ENCODE measurements at regions not wholly inside any gene's neighbourhood (a gene's known extent, or its start where the extent isn't known, plus 50 kb on each side); places are given as distances from the start of the nearest gene placed in this dataset.

- TF ChIP-seq ISL1 (CRISPR knock-in tag; IDR thresholded peaks at IDR 0.05) (no peak), PPARA (CRISPR knock-in tag; IDR thresholded peaks at IDR 0.05; ENCODE audit: borderline replicate concordance) (no peak), CSRNP3 (CRISPR knock-in tag; IDR thresholded peaks at IDR 0.05) (no peak), GLIS3 (CRISPR knock-in tag; IDR thresholded peaks at IDR 0.05) (no peak), ESRRG (CRISPR knock-in tag; IDR thresholded peaks at IDR 0.05) (no peak), CSDC2 (CRISPR knock-in tag; IDR thresholded peaks at IDR 0.05) (no peak), ZFP3 (CRISPR knock-in tag; IDR thresholded peaks at IDR 0.05) (no peak), PATZ1 (CRISPR knock-in tag; IDR thresholded peaks at IDR 0.05; ENCODE audit: borderline replicate concordance) (no peak), BACH2 (CRISPR knock-in tag; IDR thresholded peaks at IDR 0.05; ENCODE audit: borderline replicate concordance) (no peak), TCF4 (CRISPR knock-in tag; IDR thresholded peaks at IDR 0.05; ENCODE audit: borderline replicate concordance) (no peak), ZFP30 (CRISPR knock-in tag; IDR thresholded peaks at IDR 0.05) (no peak), TSHZ2 (CRISPR knock-in tag; IDR thresholded peaks at IDR 0.05) (no peak), ZNF70 (CRISPR knock-in tag; IDR thresholded peaks at IDR 0.05) (no peak), ZNF565 (CRISPR knock-in tag; conservative IDR thresholded peaks at IDR 0.05; ENCODE audit: low read depth) (no peak), OSR1 (CRISPR knock-in tag; IDR thresholded peaks at IDR 0.05) (no peak), SNAI2 (CRISPR knock-in tag; IDR thresholded peaks at IDR 0.05) (no peak)
- TF ChIP-seq, protein P1, sequence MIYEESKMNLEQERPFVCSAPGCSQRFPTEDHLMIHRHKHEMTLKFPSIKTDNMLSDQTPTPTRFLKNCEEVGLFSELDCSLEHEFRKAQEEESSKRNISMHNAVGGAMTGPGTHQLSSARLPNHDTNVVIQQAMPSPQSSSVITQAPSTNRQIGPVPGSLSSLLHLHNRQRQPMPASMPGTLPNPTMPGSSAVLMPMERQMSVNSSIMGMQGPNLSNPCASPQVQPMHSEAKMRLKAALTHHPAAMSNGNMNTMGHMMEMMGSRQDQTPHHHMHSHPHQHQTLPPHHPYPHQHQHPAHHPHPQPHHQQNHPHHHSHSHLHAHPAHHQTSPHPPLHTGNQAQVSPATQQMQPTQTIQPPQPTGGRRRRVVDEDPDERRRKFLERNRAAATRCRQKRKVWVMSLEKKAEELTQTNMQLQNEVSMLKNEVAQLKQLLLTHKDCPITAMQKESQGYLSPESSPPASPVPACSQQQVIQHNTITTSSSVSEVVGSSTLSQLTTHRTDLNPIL (CRISPR knock-in tag; IDR thresholded peaks at IDR 0.05; ENCODE audit: low read depth) = no peak
- ATAC-seq = no peak
These were observed 130.8 kb upstream of the TBL1X start for GRCh38 chrX:9333873-9334560.

DNA sequence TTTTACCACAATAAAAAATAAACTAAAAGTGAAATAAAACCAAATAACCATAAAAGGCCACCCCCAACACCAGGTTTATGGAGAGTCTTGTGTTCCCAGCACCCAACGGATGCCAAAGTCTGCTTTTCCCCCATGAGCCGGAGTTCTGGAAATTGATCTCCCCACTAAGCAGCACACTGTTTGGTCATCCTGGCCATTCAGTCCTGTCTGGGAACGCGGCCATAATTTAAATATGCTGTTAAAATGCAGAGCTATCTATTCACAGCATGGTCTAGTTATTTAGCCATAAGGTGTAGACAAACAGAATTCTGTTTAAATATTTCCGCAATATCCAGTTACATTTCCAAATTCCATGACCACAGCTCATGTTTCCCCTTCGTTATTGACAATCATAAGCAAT lies 129.6 kb upstream of the TBL1X start:
- no peak; the same call in 2 of the 3 replicates for ATAC-seq
- TF ChIP-seq CSDC2 (CRISPR knock-in tag; IDR thresholded peaks at IDR 0.05) = no peak
- TF ChIP-seq, protein P1 (CRISPR knock-in tag; IDR thresholded peaks at IDR 0.05; ENCODE audit: low read depth) = no peak
- no peak for TF ChIP-seq BACH2 (CRISPR knock-in tag; IDR thresholded peaks at IDR 0.05; ENCODE audit: borderline replicate concordance)
- TF ChIP-seq ZC3H10 (CRISPR knock-in tag; IDR thresholded peaks at IDR 0.05) = no peak
- TF ChIP-seq PPARA (CRISPR knock-in tag; IDR thresholded peaks at IDR 0.05; ENCODE audit: borderline replicate concordance) = no peak

DNA sequence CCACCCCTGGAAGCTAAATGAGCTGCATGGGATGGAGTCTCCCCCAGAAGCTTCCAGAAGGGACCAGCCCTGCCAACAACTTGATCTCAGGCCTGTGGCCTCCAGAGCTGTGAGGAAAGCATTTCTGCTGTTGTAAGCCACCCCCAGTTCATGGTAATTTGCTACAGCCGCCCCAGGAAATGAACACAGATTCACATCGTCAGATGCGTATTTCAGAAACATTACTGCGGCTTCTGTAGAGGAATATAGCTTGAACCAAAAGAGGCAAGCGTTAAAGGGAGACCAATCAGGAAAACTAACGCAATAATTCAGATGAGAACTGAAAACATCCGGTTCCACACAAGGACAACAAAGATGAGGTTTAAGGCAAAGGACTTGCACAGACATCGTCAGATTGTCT lies 128.4 kb upstream of the TBL1X start:
- TF ChIP-seq, protein P1 (CRISPR knock-in tag; IDR thresholded peaks at IDR 0.05; ENCODE audit: low read depth) = no peak
- TF ChIP-seq TOX (CRISPR knock-in tag; IDR thresholded peaks at IDR 0.05; ENCODE audit: borderline replicate concordance) (no peak), ESRRG (CRISPR knock-in tag; IDR thresholded peaks at IDR 0.05) (no peak), RARB (CRISPR knock-in tag; IDR thresholded peaks at IDR 0.05) (no peak), ZNF565 (CRISPR knock-in tag; conservative IDR thresholded peaks at IDR 0.05; ENCODE audit: low read depth) (no peak), ZNF8 (CRISPR knock-in tag; IDR thresholded peaks at IDR 0.05) (no peak), SNAI2 (CRISPR knock-in tag; IDR thresholded peaks at IDR 0.05) (no peak), ARNTL (CRISPR knock-in tag; IDR thresholded peaks at IDR 0.05; ENCODE audit: borderline replicate concordance, low read depth) (no peak)
- no peak for ATAC-seq
